H9 (cell line): ENCODE measurements at regions not wholly inside any gene's neighbourhood (a gene's known extent, or its start where the extent isn't known, plus 50 kb on each side); places are given as distances from the start of the nearest gene placed in this dataset.

ENCODE experiments used
- DNase-seq: peaks from one replicate; pipeline ENCODE4 v3.0.0-alpha.2; 2017
- H2AFZ ChIP-seq: one replicate; pipeline ENCODE4 v1.6.1; 2013; ENCODE audit warnings: mild to moderate bottlenecking, low read length, control low read depth, moderate library complexity
- H2AK5ac ChIP-seq: 2 replicates; pipeline ENCODE4 v1.6.1; 2013; ENCODE audit warnings: low read length, control low read depth, mixed read lengths; ENCODE audit not compliant: insufficient read length
- H2BK120ac ChIP-seq: one replicate; pipeline ENCODE4 v1.6.1; 2013; ENCODE audit warnings: low read depth, mild to moderate bottlenecking, low read length, control low read depth, inconsistent platforms; ENCODE audit not compliant: poor library complexity, severe bottlenecking
- H2BK12ac ChIP-seq: 2 replicates; pipeline ENCODE4 v1.6.1; 2013; ENCODE audit warnings: low read length, control low read depth, mixed read lengths, low read depth; ENCODE audit not compliant: insufficient read length
- H2BK15ac ChIP-seq: 2 replicates; pipeline ENCODE4 v1.6.1; 2013; ENCODE audit warnings: low read depth, low read length, control low read depth
- H2BK20ac ChIP-seq: one replicate; pipeline ENCODE4 v1.6.1; 2013; ENCODE audit warnings: low read depth, mild to moderate bottlenecking, low read length, control low read depth, inconsistent platforms; ENCODE audit not compliant: poor library complexity, severe bottlenecking
- H2BK5ac ChIP-seq: 2 replicates; pipeline ENCODE4 v1.6.1; 2013; ENCODE audit warnings: low read length, control low read depth, mixed read lengths; ENCODE audit not compliant: insufficient read length
- H3K14ac ChIP-seq: 2 replicates; pipeline ENCODE4 v1.6.1; 2013; ENCODE audit warnings: low read length, control low read depth; ENCODE audit not compliant: insufficient read depth
- H3K18ac ChIP-seq: 2 replicates; pipeline ENCODE4 v1.6.1; 2013; ENCODE audit warnings: low read depth, mild to moderate bottlenecking, mixed read lengths, low read length, control low read depth; ENCODE audit not compliant: insufficient read length
- H3K23ac ChIP-seq: 2 replicates; pipeline ENCODE4 v1.6.1; 2013; ENCODE audit warnings: low read length, control low read depth, mixed read lengths, low read depth; ENCODE audit not compliant: insufficient read length
- H3K23me2 ChIP-seq: 2 replicates; pipeline ENCODE4 v1.6.1; 2013; ENCODE audit warnings: low read depth, mild to moderate bottlenecking, mixed read lengths, low read length, control low read depth; ENCODE audit not compliant: insufficient read length, poor library complexity, severe bottlenecking
- H3K27ac ChIP-seq: 2 replicates; pipeline ENCODE4 v1.5.1; 2013; ENCODE audit warnings: low read length, control low read depth, mixed read lengths, low read depth; ENCODE audit not compliant: insufficient read length
- H3K27me3 ChIP-seq: 2 replicates; pipeline ENCODE4 v1.6.1; 2013; ENCODE audit warnings: low read length, control low read depth, inconsistent platforms; ENCODE audit not compliant: insufficient read depth
- H3K4ac ChIP-seq: 2 replicates; pipeline ENCODE4 v1.6.1; 2013; ENCODE audit warnings: low read depth, mild to moderate bottlenecking, control low read depth, inconsistent platforms, low read length, moderate library complexity
- H3K4me1 ChIP-seq: 2 replicates; pipeline ENCODE4 v1.6.1; 2013; ENCODE audit warnings: low read length, control low read depth, inconsistent platforms; ENCODE audit not compliant: insufficient read depth
- H3K4me2 ChIP-seq: 2 replicates; pipeline ENCODE4 v1.6.1; 2013; ENCODE audit warnings: low read length, control low read depth, mixed read lengths; ENCODE audit not compliant: insufficient read length, insufficient read depth
- H3K56ac ChIP-seq: 2 replicates; pipeline ENCODE4 v1.6.1; 2013; ENCODE audit warnings: low read depth, mild to moderate bottlenecking, mixed read lengths, low read length, control low read depth; ENCODE audit not compliant: insufficient read length
- H3K79me1 ChIP-seq: 2 replicates; pipeline ENCODE4 v1.6.1; 2013; ENCODE audit warnings: low read depth, mild to moderate bottlenecking, moderate library complexity, low read length, control low read depth, inconsistent platforms; ENCODE audit not compliant: insufficient read depth, poor library complexity, severe bottlenecking
- H3K79me2 ChIP-seq: 2 replicates; pipeline ENCODE4 v1.6.1; 2013; ENCODE audit warnings: low read length, control low read depth, inconsistent platforms; ENCODE audit not compliant: insufficient read depth
- H3K9ac ChIP-seq: 2 replicates; pipeline ENCODE4 v1.6.1; 2013; ENCODE audit warnings: low read length, control low read depth, mixed read lengths; ENCODE audit not compliant: insufficient read length; ENCODE audit errors: extremely low read depth
- H3K9me3 ChIP-seq: one replicate; pipeline ENCODE4 v1.6.1; 2013; ENCODE audit warnings: low read depth, low read length, inconsistent platforms; ENCODE audit not compliant: control insufficient read depth
- H3T11ph ChIP-seq: one replicate; pipeline ENCODE4 v1.6.1; 2013; ENCODE audit warnings: mild to moderate bottlenecking, low read length, control low read depth, inconsistent platforms
- H4K20me1 ChIP-seq: one replicate; pipeline ENCODE4 v1.6.1; 2013; ENCODE audit not compliant: control insufficient read depth, insufficient read length, insufficient read depth
- H4K5ac ChIP-seq: 2 replicates; pipeline ENCODE4 v1.6.1; 2013; ENCODE audit warnings: low read depth, mild to moderate bottlenecking, mixed read lengths, low read length, control low read depth; ENCODE audit not compliant: insufficient read length
- H4K8ac ChIP-seq: replicated peaks from 2 replicates; pipeline ENCODE4 v1.6.1; 2013; ENCODE audit warnings: low read length, control low read depth, mixed read lengths, low read depth; ENCODE audit not compliant: insufficient read length
- H4K91ac ChIP-seq: 2 replicates; pipeline ENCODE4 v1.6.1; 2013; ENCODE audit warnings: low read depth, mild to moderate bottlenecking, moderate library complexity, mixed read lengths, low read length, control low read depth; ENCODE audit not compliant: insufficient read length
- H3K27ac Mint-ChIP-seq, 3 experiments: 2 replicates in 2 of 3; 3 replicates in 1 of 3; pipeline ENCODE4 v1.8.0; 2020 to 2021; ENCODE audit warnings: mixed read lengths in 3 of 3, mild to moderate bottlenecking in 1 of 3, moderate library complexity in 1 of 3
- H3K27me3 Mint-ChIP-seq: 2 replicates; pipeline ENCODE4 v1.8.0; 2021; ENCODE audit warnings: low read depth, mild to moderate bottlenecking, moderate library complexity, mixed read lengths
- H3K36me3 Mint-ChIP-seq, 3 experiments: 2 replicates in 2 of 3; 3 replicates in 1 of 3; pipeline ENCODE4 v1.8.0; 2020 to 2021; ENCODE audit warnings: low read depth in 3 of 3, mixed read lengths in 3 of 3; ENCODE audit not compliant: insufficient read depth in 1 of 3
- H3K4me1 Mint-ChIP-seq, 2 experiments: 2 replicates each; pipeline ENCODE4 v1.8.0; 2020; ENCODE audit warnings: mixed read lengths in 2 of 2
- H3K4me3 Mint-ChIP-seq, 2 experiments: 2 replicates in 1 of 2; 3 replicates in 1 of 2; pipeline ENCODE4 v1.8.0; 2020 to 2021; ENCODE audit warnings: mild to moderate bottlenecking in 2 of 2, mixed read lengths in 2 of 2, moderate library complexity in 1 of 2
- H3K9me3 Mint-ChIP-seq, 2 experiments: 2 replicates in 1 of 2; 3 replicates in 1 of 2; pipeline ENCODE4 v1.8.0; 2020; ENCODE audit warnings: mild to moderate bottlenecking in 2 of 2, mixed read lengths in 2 of 2, moderate library complexity in 1 of 2
- TF ChIP-seq, protein P1 (sequence below): fragments of 200-600 bp; sonication (generic); conservative IDR thresholded peaks from 3 replicates; pipeline ENCODE4 v1.8.0; 2021; ENCODE audit warnings: antibody characterized with exemption, mild to moderate bottlenecking

DNA sequence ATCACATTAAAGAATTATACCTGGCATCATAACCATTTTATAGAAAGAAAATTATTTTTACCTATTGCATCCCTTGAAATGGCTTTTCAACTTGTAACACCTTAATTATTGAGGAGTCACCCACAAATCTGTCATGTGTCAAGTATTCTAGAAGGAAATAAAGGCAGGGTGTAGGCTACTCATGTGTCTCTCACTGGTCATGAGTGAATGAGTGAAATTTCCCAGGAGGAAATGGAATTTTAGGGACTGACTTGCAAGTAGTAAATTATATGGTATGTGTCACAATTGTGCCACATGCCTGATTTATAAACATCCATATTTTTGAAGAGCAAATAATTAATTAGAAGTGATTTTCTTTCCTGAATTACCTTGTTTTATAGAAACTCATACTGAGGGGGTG, 310.5 kb upstream of the ADAMTS9 start:
- Mint-ChIP-seq H3K9me3 (no peaks in the 10 kb centered on the region), H3K4me1 (peaks cover 25 to 29% of the 10 kb centered on the region in 2 experiments), H3K27ac (no peak overlapping the region), H3K27me3 (no peaks in the 10 kb centered on the region), H3K36me3 (no peaks in the 10 kb centered on the region), H3K4me3 (no peak overlapping the region)
- Histone ChIP-seq H4K5ac (no peak overlapping the region), H3K27me3 (no peaks in the 10 kb centered on the region), H3K27ac (no peak overlapping the region), H2BK20ac (no peak overlapping the region), H3K14ac (no peak overlapping the region), H4K91ac (no peak overlapping the region), H3K23me2 (no peaks in the 10 kb centered on the region), H3K4me1 (peaks cover 10% of the 10 kb centered on the region; the same call in 1 of the 2 replicates), H2BK12ac (no peak overlapping the region), H2BK15ac (no peak overlapping the region), H4K20me1 (no peaks in the 10 kb centered on the region), H2BK120ac (no peak overlapping the region), H2AK5ac (no peak overlapping the region), H3K4me2 (no peak overlapping the region), H3K56ac (no peak overlapping the region), H3K4ac (no peak overlapping the region), H4K8ac (no peak overlapping the region), H3K9me3 (no peaks in the 10 kb centered on the region), H3K79me1 (no peaks in the 10 kb centered on the region), H2AFZ (no peak overlapping the region), H3K79me2 (no peaks in the 10 kb centered on the region), H3T11ph (no peak overlapping the region), H3K18ac (no peak overlapping the region), H3K23ac (no peak overlapping the region), H3K9ac (no peak overlapping the region), H2BK5ac (no peak overlapping the region)
- TF ChIP-seq, protein P1, sequence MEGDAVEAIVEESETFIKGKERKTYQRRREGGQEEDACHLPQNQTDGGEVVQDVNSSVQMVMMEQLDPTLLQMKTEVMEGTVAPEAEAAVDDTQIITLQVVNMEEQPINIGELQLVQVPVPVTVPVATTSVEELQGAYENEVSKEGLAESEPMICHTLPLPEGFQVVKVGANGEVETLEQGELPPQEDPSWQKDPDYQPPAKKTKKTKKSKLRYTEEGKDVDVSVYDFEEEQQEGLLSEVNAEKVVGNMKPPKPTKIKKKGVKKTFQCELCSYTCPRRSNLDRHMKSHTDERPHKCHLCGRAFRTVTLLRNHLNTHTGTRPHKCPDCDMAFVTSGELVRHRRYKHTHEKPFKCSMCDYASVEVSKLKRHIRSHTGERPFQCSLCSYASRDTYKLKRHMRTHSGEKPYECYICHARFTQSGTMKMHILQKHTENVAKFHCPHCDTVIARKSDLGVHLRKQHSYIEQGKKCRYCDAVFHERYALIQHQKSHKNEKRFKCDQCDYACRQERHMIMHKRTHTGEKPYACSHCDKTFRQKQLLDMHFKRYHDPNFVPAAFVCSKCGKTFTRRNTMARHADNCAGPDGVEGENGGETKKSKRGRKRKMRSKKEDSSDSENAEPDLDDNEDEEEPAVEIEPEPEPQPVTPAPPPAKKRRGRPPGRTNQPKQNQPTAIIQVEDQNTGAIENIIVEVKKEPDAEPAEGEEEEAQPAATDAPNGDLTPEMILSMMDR: no peak
- DNase-seq: no peak
